ENCODE measurements at regions not wholly inside any gene's neighbourhood (a gene's known extent, or its start where the extent isn't known, plus 50 kb on each side); places are given as distances from the start of the nearest gene placed in this dataset.

GRCh38 chr21:28877318-28877884 lies 115.3 kb downstream of the LTN1 start:
- Histone ChIP-seq H3K4me1 (ENCODE audit: control insufficient read depth in 1 of 2, insufficient read depth in 2 of 2, low read length in 2 of 2) (no peaks in the 10 kb centered on the region), H3K36me3 (ENCODE audit: control insufficient read depth in 1 of 2, insufficient read depth in 2 of 2, low read length in 2 of 2) (peaks cover 21 to 42% of the 10 kb centered on the region in 2 donors), H3K9me3 (ENCODE audit: control insufficient read depth in 1 of 2, low read length in 2 of 2) (no peaks in the 10 kb centered on the region), H3K4me3 (ENCODE audit: low read depth in 1 of 2, low read length in 2 of 2) (no peak overlapping the region), H3K27me3 (ENCODE audit: low read depth, low read length) (no peaks in the 10 kb centered on the region), H3K27ac (ENCODE audit: low read length) (no peak overlapping the region)

GRCh38 chr21:28875078-28875477 lies 117.6 kb downstream of the LTN1 start:
- Histone ChIP-seq H3K9me3 (ENCODE audit: control insufficient read depth in 1 of 2, low read length in 2 of 2) (no peaks in the 10 kb centered on the region), H3K27me3 (ENCODE audit: low read depth, low read length) (no peaks in the 10 kb centered on the region), H3K4me1 (ENCODE audit: control insufficient read depth in 1 of 2, insufficient read depth in 2 of 2, low read length in 2 of 2) (no peaks in the 10 kb centered on the region), H3K4me3 (ENCODE audit: low read depth in 1 of 2, low read length in 2 of 2) (no peak overlapping the region), H3K27ac (ENCODE audit: low read length) (no peak overlapping the region), H3K36me3 (ENCODE audit: control insufficient read depth in 1 of 2, insufficient read depth in 2 of 2, low read length in 2 of 2) (peaks cover 14 to 27% of the 10 kb centered on the region in 2 donors)

GRCh38 chr21:28872218-28872617 lies 120.5 kb downstream of the LTN1 start:
- H3K9me3 ChIP-seq (ENCODE audit: control insufficient read depth in 1 of 2, low read length in 2 of 2): no peaks in the 10 kb centered on the region
- H3K36me3 ChIP-seq (ENCODE audit: control insufficient read depth in 1 of 2, insufficient read depth in 2 of 2, low read length in 2 of 2): peaks cover 14 to 27% of the 10 kb centered on the region in 2 donors
- H3K27ac ChIP-seq (ENCODE audit: low read length): no peak overlapping the region
- no peak overlapping the region for H3K4me3 ChIP-seq (ENCODE audit: low read depth in 1 of 2, low read length in 2 of 2)
- H3K4me1 ChIP-seq (ENCODE audit: control insufficient read depth in 1 of 2, insufficient read depth in 2 of 2, low read length in 2 of 2): no peaks in the 10 kb centered on the region
- no peaks in the 10 kb centered on the region for H3K27me3 ChIP-seq (ENCODE audit: low read depth, low read length)

GRCh38 chr21:28871388-28872010 lies 121.2 kb downstream of the LTN1 start:
- Histone ChIP-seq H3K4me1 (ENCODE audit: control insufficient read depth in 1 of 2, insufficient read depth in 2 of 2, low read length in 2 of 2) (no peaks in the 10 kb centered on the region), H3K36me3 (ENCODE audit: control insufficient read depth in 1 of 2, insufficient read depth in 2 of 2, low read length in 2 of 2) (peaks cover 14 to 25% of the 10 kb centered on the region in 2 donors), H3K27ac (ENCODE audit: low read length) (no peak overlapping the region), H3K27me3 (ENCODE audit: low read depth, low read length) (no peaks in the 10 kb centered on the region), H3K4me3 (ENCODE audit: low read depth in 1 of 2, low read length in 2 of 2) (no peak overlapping the region), H3K9me3 (ENCODE audit: control insufficient read depth in 1 of 2, low read length in 2 of 2) (no peaks in the 10 kb centered on the region)

- Histone ChIP-seq H3K27me3 (ENCODE audit: low read depth, low read length) (no peaks in the 10 kb centered on the region), H3K4me1 (ENCODE audit: control insufficient read depth in 1 of 2, insufficient read depth in 2 of 2, low read length in 2 of 2) (no peaks in the 10 kb centered on the region), H3K4me3 (ENCODE audit: low read depth in 1 of 2, low read length in 2 of 2) (no peak overlapping the region), H3K27ac (ENCODE audit: low read length) (no peak overlapping the region), H3K9me3 (ENCODE audit: control insufficient read depth in 1 of 2, low read length in 2 of 2) (no peaks in the 10 kb centered on the region), H3K36me3 (ENCODE audit: control insufficient read depth in 1 of 2, insufficient read depth in 2 of 2, low read length in 2 of 2) (peaks cover 0 to 3% of the 10 kb centered on the region in 2 donors)
These were observed 125.3 kb downstream of the LTN1 start for GRCh38 chr21:28867401-28867800.

- no peak overlapping the region for H3K4me3 ChIP-seq (ENCODE audit: low read depth in 1 of 2, low read length in 2 of 2)
- H3K36me3 ChIP-seq (ENCODE audit: control insufficient read depth in 1 of 2, insufficient read depth in 2 of 2, low read length in 2 of 2): peaks cover 0 to 9% of the 10 kb centered on the region in 2 donors
- H3K27me3 ChIP-seq (ENCODE audit: low read depth, low read length): no peaks in the 10 kb centered on the region
- H3K4me1 ChIP-seq (ENCODE audit: control insufficient read depth in 1 of 2, insufficient read depth in 2 of 2, low read length in 2 of 2): no peaks in the 10 kb centered on the region
- H3K27ac ChIP-seq (ENCODE audit: low read length): no peak overlapping the region
- H3K9me3 ChIP-seq (ENCODE audit: control insufficient read depth in 1 of 2, low read length in 2 of 2): no peaks in the 10 kb centered on the region
These were observed 127.0 kb downstream of the LTN1 start for GRCh38 chr21:28865488-28866186.

- Histone ChIP-seq H3K9me3 (ENCODE audit: control insufficient read depth in 1 of 2, low read length in 2 of 2) (no peaks in the 10 kb centered on the region), H3K4me1 (ENCODE audit: control insufficient read depth in 1 of 2, insufficient read depth in 2 of 2, low read length in 2 of 2) (no peaks in the 10 kb centered on the region), H3K4me3 (ENCODE audit: low read depth in 1 of 2, low read length in 2 of 2) (no peak overlapping the region), H3K27ac (ENCODE audit: low read length) (no peak overlapping the region), H3K36me3 (ENCODE audit: control insufficient read depth in 1 of 2, insufficient read depth in 2 of 2, low read length in 2 of 2) (peaks cover 0 to 5% of the 10 kb centered on the region in 2 donors), H3K27me3 (ENCODE audit: low read depth, low read length) (no peaks in the 10 kb centered on the region)
These were observed 134.3 kb downstream of the LTN1 start for GRCh38 chr21:28858424-28858823.

GRCh38 chr21:28857752-28858151 lies 134.9 kb downstream of the LTN1 start:
- Histone ChIP-seq H3K27ac (ENCODE audit: low read length) (no peak overlapping the region), H3K4me1 (ENCODE audit: control insufficient read depth in 1 of 2, insufficient read depth in 2 of 2, low read length in 2 of 2) (no peaks in the 10 kb centered on the region)

GRCh38 chr21:28856588-28857250 lies 136.0 kb downstream of the LTN1 start:
- Histone ChIP-seq H3K27ac (ENCODE audit: low read length) (no peak overlapping the region), H3K36me3 (ENCODE audit: control insufficient read depth in 1 of 2, insufficient read depth in 2 of 2, low read length in 2 of 2) (peaks cover 0 to 5% of the 10 kb centered on the region in 2 donors), H3K27me3 (ENCODE audit: low read depth, low read length) (no peaks in the 10 kb centered on the region), H3K4me3 (ENCODE audit: low read depth in 1 of 2, low read length in 2 of 2) (no peak overlapping the region), H3K4me1 (ENCODE audit: control insufficient read depth in 1 of 2, insufficient read depth in 2 of 2, low read length in 2 of 2) (no peaks in the 10 kb centered on the region), H3K9me3 (ENCODE audit: control insufficient read depth in 1 of 2, low read length in 2 of 2) (no peaks in the 10 kb centered on the region)

More at GRCh38 chr21:28857752-28858151, 134.9 kb downstream of the LTN1 start:
- Histone ChIP-seq H3K9me3 (ENCODE audit: control insufficient read depth in 1 of 2, low read length in 2 of 2) (no peaks in the 10 kb centered on the region), H3K4me3 (ENCODE audit: low read depth in 1 of 2, low read length in 2 of 2) (no peak overlapping the region), H3K27me3 (ENCODE audit: low read depth, low read length) (no peaks in the 10 kb centered on the region), H3K36me3 (ENCODE audit: control insufficient read depth in 1 of 2, insufficient read depth in 2 of 2, low read length in 2 of 2) (peaks cover 0 to 5% of the 10 kb centered on the region in 2 donors)

- Histone ChIP-seq H3K4me1 (ENCODE audit: control insufficient read depth in 1 of 2, insufficient read depth in 2 of 2, low read length in 2 of 2) (no peaks in the 10 kb centered on the region), H3K27me3 (ENCODE audit: low read depth, low read length) (no peaks in the 10 kb centered on the region), H3K9me3 (ENCODE audit: control insufficient read depth in 1 of 2, low read length in 2 of 2) (no peaks in the 10 kb centered on the region)
These were observed 140.0 kb downstream of the LTN1 start for GRCh38 chr21:28852706-28853105.

GRCh38 chr21:28851645-28852044 lies 141.0 kb downstream of the LTN1 start:
- H3K4me3 ChIP-seq (ENCODE audit: low read depth in 1 of 2, low read length in 2 of 2): no peak overlapping the region
- H3K4me1 ChIP-seq (ENCODE audit: control insufficient read depth in 1 of 2, insufficient read depth in 2 of 2, low read length in 2 of 2): no peaks in the 10 kb centered on the region
- no peaks in the 10 kb centered on the region for H3K27me3 ChIP-seq (ENCODE audit: low read depth, low read length)
- no peaks in the 10 kb centered on the region for H3K36me3 ChIP-seq (ENCODE audit: control insufficient read depth in 1 of 2, insufficient read depth in 2 of 2, low read length in 2 of 2)
- H3K27ac ChIP-seq (ENCODE audit: low read length): no peak overlapping the region
- H3K9me3 ChIP-seq (ENCODE audit: control insufficient read depth in 1 of 2, low read length in 2 of 2): no peaks in the 10 kb centered on the region

More at GRCh38 chr21:28852706-28853105, 140.0 kb downstream of the LTN1 start:
- Histone ChIP-seq H3K4me3 (ENCODE audit: low read depth in 1 of 2, low read length in 2 of 2) (no peak overlapping the region), H3K27ac (ENCODE audit: low read length) (no peak overlapping the region), H3K36me3 (ENCODE audit: control insufficient read depth in 1 of 2, insufficient read depth in 2 of 2, low read length in 2 of 2) (no peaks in the 10 kb centered on the region)

All from muscle layer of duodenum (tissue), 2 donors.